ENCODE measurements at regions not wholly inside any gene's neighbourhood (a gene's known extent, or its start where the extent isn't known, plus 50 kb on each side); places are given as distances from the start of the nearest gene placed in this dataset.

DNA sequence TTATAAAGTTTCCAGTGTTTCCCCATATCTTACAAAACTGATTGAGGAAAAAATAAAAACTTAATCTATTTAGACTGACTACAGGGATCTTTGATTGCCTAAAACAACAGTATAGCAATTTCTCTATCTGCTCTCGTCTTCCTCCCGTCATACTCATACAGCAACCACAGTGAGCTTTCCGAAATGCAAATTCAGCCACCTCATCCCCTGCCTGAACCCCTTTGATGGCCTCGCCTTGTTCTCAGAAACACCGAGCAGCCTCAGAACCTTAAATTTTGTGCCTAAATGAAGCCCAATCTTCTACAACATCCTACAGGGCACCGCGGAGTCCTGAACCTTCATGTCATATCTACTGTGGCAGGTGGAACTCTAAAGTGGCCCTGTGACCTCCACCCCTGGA, 223.7 kb upstream of the TMEM132C start:
- Histone ChIP-seq H3K4me3 (ENCODE audit: low read depth, low read length) (no peak overlapping the region), H3K9me3 (ENCODE audit: control insufficient read depth, insufficient read depth, low read length) (no peaks in the 10 kb centered on the region), H3K36me3 (ENCODE audit: control insufficient read depth, insufficient read depth, low read length) (no peaks in the 10 kb centered on the region), H3K4me1 (ENCODE audit: control insufficient read depth, insufficient read depth, low read length) (no peaks in the 10 kb centered on the region), H3K27me3 (ENCODE audit: control insufficient read depth, insufficient read depth, low read length) (no peaks in the 10 kb centered on the region), H3K27ac (ENCODE audit: low read depth, low read length) (no peak overlapping the region)
- WGBS (ENCODE audit: insufficient coverage), result 97% methylated on average over 6 of the region's 7 CpGs
- no peak for DNase-seq (ENCODE audit: low read depth in 4 of 6, low spot score in 6 of 6)

DNA sequence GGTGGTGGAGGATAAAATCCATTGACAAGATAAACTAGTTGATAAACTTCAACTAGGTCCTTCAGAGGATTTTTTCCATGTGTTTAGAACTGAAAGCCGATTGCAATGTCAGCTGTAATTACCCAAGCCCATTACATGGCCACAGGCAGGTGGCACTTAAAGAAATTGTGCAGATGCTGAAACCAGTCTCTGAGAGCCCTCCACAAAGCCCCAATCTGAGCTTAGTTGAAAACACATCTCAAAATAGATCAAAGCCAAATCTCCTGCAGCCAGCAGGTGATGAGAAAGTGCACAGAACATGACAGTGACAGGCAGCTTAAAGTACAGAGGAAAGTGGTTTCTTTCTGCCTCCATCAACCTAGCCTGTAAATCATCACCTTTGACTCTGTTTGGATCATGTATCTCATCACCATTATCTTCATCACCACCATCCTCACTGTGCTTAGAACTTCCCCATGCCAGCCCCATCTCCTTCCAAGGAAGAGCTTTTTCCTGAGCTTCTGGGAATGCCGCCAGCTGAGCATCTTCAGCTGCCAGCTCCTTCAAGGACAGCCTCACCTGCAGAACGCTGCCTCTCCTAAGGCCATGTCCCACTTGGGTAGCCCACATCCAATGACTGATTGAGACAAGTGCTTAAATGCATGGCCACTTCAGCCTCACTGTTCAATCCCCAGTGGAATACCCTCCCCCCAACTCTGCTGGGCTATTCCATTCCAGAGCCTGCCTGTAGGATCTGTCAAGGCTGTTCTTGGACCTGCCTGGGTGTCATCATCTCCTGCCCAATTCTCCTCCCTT, 219.5 kb upstream of the TMEM132C start:
- no peaks in the 10 kb centered on the region for H3K36me3 ChIP-seq (ENCODE audit: control insufficient read depth, insufficient read depth, low read length)
- no peaks in the 10 kb centered on the region for H3K9me3 ChIP-seq (ENCODE audit: control insufficient read depth, insufficient read depth, low read length)
- H3K4me3 ChIP-seq (ENCODE audit: low read depth, low read length), result no peak overlapping the region
- no peak for DNase-seq (ENCODE audit: low read depth in 4 of 6, low spot score in 6 of 6)
- H3K4me1 ChIP-seq (ENCODE audit: control insufficient read depth, insufficient read depth, low read length), result no peaks in the 10 kb centered on the region
- 88% methylated on average over 3 of the region's 3 CpGs for WGBS (ENCODE audit: insufficient coverage)
- no peaks in the 10 kb centered on the region for H3K27me3 ChIP-seq (ENCODE audit: control insufficient read depth, insufficient read depth, low read length)
- no peak overlapping the region for H3K27ac ChIP-seq (ENCODE audit: low read depth, low read length)

DNA sequence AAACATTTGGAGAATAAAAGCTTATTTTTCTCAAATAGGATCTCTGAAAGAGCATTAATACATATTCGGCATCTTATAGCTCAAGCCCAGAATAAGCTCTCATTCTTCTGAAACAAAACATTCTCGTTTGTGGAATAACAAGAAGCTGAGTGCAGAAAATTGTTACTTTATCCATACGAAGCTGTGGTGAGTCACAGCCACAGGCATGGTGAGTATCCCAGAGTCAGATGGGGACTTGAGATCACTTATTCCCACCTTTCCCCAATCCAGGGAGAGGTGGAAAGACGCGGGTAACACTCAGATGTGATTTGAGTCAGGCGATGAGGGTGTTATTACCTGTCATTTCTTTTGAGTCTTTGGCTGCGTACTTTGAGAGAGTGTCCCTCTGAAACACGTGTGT, 214.6 kb upstream of the TMEM132C start:
- peaks cover 11% of the 10 kb centered on the region for H3K4me1 ChIP-seq (ENCODE audit: control insufficient read depth, insufficient read depth, low read length)
- H3K4me3 ChIP-seq (ENCODE audit: low read depth, low read length), result no peak overlapping the region
- 83% methylated on average over 3 of the region's 8 CpGs for WGBS (ENCODE audit: insufficient coverage)
- no peaks in the 10 kb centered on the region for H3K27me3 ChIP-seq (ENCODE audit: control insufficient read depth, insufficient read depth, low read length)
- no peaks in the 10 kb centered on the region for H3K9me3 ChIP-seq (ENCODE audit: control insufficient read depth, insufficient read depth, low read length)
- no peak for DNase-seq (ENCODE audit: low read depth in 4 of 6, low spot score in 6 of 6)
- H3K36me3 ChIP-seq (ENCODE audit: control insufficient read depth, insufficient read depth, low read length), result no peaks in the 10 kb centered on the region
- no peak overlapping the region for H3K27ac ChIP-seq (ENCODE audit: low read depth, low read length)

DNA sequence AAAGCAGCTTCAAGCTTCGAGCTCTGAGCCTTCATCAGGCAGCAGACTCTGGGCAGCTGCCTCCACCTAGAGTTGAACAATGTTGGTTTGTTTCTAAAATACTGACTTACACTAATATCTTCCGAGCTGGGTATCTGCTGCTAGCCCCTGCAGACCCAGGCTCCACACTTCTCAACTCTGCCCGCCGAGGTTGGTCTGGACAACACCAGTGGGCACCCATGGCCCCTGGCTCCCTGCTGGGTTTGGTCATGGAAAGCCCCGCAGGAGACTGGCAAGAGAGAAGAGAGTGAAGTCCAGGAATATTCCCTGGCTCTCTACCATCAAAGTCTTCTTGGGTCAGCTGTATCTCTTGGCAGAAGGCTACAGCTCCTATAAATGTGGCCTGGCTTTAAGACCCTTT, 214.2 kb upstream of the TMEM132C start:
- WGBS (ENCODE audit: insufficient coverage), result 100% methylated on average over 1 of the region's 5 CpGs
- Histone ChIP-seq H3K27me3 (ENCODE audit: control insufficient read depth, insufficient read depth, low read length) (no peaks in the 10 kb centered on the region), H3K4me1 (ENCODE audit: control insufficient read depth, insufficient read depth, low read length) (peaks cover 11% of the 10 kb centered on the region), H3K27ac (ENCODE audit: low read depth, low read length) (no peak overlapping the region), H3K9me3 (ENCODE audit: control insufficient read depth, insufficient read depth, low read length) (peaks cover 1% of the 10 kb centered on the region), H3K4me3 (ENCODE audit: low read depth, low read length) (no peak overlapping the region), H3K36me3 (ENCODE audit: control insufficient read depth, insufficient read depth, low read length) (no peaks in the 10 kb centered on the region)
- DNase-seq (ENCODE audit: low read depth in 4 of 6, low spot score in 6 of 6), result no peak

DNA sequence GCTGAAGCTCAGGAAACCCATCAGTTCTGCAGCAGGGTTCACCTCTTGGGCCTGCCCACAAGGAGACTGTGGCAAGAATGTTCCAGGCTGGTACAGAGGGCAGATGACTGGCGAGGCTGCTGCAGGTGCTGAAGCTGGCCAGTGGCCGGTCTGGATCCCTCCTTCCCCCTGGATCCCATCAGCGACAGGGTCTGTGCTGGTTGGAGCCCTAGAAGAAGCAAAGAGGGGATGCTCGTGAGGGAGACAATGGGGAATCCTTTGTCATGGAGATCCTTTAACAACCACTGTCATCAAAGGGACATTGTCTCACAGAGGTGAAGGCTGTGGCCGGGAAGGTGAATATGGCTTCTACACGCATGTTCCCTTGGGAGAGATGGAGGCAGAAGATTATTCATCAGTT, 211.4 kb upstream of the TMEM132C start:
- DNase-seq (ENCODE audit: low read depth in 4 of 6, low spot score in 6 of 6), result no peak
- Histone ChIP-seq H3K4me3 (ENCODE audit: low read depth, low read length) (no peak overlapping the region), H3K27me3 (ENCODE audit: control insufficient read depth, insufficient read depth, low read length) (no peaks in the 10 kb centered on the region), H3K9me3 (ENCODE audit: control insufficient read depth, insufficient read depth, low read length) (peaks cover 2% of the 10 kb centered on the region), H3K36me3 (ENCODE audit: control insufficient read depth, insufficient read depth, low read length) (no peaks in the 10 kb centered on the region), H3K27ac (ENCODE audit: low read depth, low read length) (no peak overlapping the region), H3K4me1 (ENCODE audit: control insufficient read depth, insufficient read depth, low read length) (peaks cover 11% of the 10 kb centered on the region)
- 92% methylated on average over 4 of the region's 6 CpGs for WGBS (ENCODE audit: insufficient coverage)

DNA sequence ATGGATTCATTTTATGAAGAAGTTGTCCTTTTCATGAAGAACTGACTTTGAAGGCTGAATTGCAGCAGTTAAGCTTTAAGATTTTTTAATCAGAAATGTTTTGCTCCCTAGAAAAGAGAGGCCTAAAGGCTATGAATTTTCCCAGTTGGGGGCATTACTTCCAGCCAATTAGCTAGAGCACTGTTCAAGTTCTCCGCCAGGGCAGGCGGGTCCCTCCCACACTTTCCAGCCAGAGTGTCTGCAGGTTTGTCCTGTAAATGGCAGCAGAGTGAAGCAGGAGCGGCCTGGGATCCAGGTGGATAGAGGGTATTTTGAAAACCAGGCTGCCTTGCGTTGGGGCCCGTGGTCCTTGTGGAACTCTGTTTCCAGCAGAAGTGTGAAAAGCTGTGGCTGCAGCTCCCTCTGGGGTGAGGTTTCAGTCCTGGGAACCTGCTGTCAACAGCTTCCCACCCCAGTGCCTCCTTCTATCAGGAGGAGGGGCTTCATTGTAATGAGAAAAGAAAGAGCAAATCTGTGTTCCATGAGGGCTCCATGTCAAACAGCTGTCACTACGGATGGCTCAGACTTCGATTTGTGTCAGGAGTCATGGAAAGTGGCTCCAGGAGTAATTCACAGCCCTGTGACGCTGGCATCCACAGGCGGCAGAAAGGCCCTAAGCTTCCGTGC, 210.7 kb upstream of the TMEM132C start:
- Histone ChIP-seq H3K27me3 (ENCODE audit: control insufficient read depth, insufficient read depth, low read length) (no peaks in the 10 kb centered on the region), H3K9me3 (ENCODE audit: control insufficient read depth, insufficient read depth, low read length) (peaks cover 2% of the 10 kb centered on the region), H3K36me3 (ENCODE audit: control insufficient read depth, insufficient read depth, low read length) (no peaks in the 10 kb centered on the region), H3K27ac (ENCODE audit: low read depth, low read length) (no peak overlapping the region), H3K4me1 (ENCODE audit: control insufficient read depth, insufficient read depth, low read length) (peaks cover 11% of the 10 kb centered on the region), H3K4me3 (ENCODE audit: low read depth, low read length) (no peak overlapping the region)
- WGBS (ENCODE audit: insufficient coverage), result 43% methylated on average over 9 of the region's 10 CpGs
- DNase-seq (ENCODE audit: low read depth in 4 of 6, low spot score in 6 of 6), result peak in 2 of 6 donors; percentile 24

DNA sequence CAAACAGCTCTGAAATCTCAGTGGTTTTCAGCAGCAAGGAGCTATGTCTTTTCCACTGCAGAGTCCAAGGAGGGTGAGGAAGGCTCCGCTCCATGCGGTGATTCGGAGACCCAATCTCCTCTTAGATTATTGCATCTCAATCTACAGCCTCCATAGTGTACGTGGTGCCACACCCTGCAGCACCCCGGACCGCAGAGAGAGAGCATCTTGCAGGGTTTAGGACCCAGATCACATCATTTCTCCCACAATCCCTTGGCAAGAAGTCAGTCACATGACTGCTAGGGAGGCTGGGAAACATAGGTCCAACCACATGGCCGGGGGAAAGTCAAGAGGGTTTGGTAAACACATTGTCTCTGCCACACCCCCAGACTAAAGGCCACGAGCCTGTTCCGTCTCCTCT, 209.4 kb upstream of the TMEM132C start:
- WGBS (ENCODE audit: insufficient coverage), result 94% methylated on average over 5 of the region's 9 CpGs
- no peaks in the 10 kb centered on the region for H3K36me3 ChIP-seq (ENCODE audit: control insufficient read depth, insufficient read depth, low read length)
- H3K27ac ChIP-seq (ENCODE audit: low read depth, low read length), result no peak overlapping the region
- no peaks in the 10 kb centered on the region for H3K27me3 ChIP-seq (ENCODE audit: control insufficient read depth, insufficient read depth, low read length)
- no peak overlapping the region for H3K4me3 ChIP-seq (ENCODE audit: low read depth, low read length)
- DNase-seq (ENCODE audit: low read depth in 4 of 6, low spot score in 6 of 6), result no peak
- H3K4me1 ChIP-seq (ENCODE audit: control insufficient read depth, insufficient read depth, low read length), result peaks cover 11% of the 10 kb centered on the region
- peaks cover 2% of the 10 kb centered on the region for H3K9me3 ChIP-seq (ENCODE audit: control insufficient read depth, insufficient read depth, low read length)

DNA sequence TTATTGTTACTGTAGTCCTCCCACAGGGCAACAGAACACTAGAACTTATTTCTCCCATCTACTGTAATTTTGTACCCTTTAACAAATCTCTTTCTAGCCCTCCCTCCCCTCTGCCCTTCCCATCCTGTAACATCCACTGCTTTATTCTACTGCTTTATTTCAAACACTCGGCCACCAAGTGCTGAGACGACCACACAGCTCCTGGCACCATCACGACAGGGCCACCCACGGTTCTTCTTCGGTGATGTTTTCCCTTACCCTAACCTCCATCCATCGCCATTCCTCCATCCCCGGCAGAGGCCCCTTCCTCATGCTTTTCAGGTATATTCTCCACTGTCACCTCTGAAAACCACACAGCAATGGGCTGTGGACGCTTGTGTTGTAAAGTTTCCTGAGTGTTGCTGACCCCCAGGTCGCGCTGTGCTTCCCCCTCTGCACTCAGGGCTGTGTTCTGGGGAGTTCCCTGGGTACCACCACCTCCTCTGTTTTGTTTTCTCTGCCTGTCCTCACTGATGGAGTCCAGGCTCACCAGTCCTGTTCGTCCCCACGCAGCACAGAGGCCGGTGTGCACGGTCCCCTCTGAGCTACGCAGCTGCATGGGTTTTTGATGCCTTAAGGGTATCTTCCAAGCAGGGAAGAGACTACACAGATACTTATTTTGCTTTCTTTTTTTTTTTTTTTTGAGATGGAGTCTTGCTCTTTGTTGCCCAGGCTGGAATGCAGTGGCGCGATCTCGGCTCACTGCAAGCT, 207.2 kb upstream of the TMEM132C start:
- DNase-seq (ENCODE audit: low read depth in 4 of 6, low spot score in 6 of 6), result no peak
- no peaks in the 10 kb centered on the region for H3K36me3 ChIP-seq (ENCODE audit: control insufficient read depth, insufficient read depth, low read length)
- 89% methylated on average over 12 of the region's 18 CpGs for WGBS (ENCODE audit: insufficient coverage)
- no peak overlapping the region for H3K4me3 ChIP-seq (ENCODE audit: low read depth, low read length)
- no peak overlapping the region for H3K27ac ChIP-seq (ENCODE audit: low read depth, low read length)
- no peaks in the 10 kb centered on the region for H3K27me3 ChIP-seq (ENCODE audit: control insufficient read depth, insufficient read depth, low read length)
- peaks cover 11% of the 10 kb centered on the region for H3K4me1 ChIP-seq (ENCODE audit: control insufficient read depth, insufficient read depth, low read length)
- peaks cover 2% of the 10 kb centered on the region for H3K9me3 ChIP-seq (ENCODE audit: control insufficient read depth, insufficient read depth, low read length)

DNA sequence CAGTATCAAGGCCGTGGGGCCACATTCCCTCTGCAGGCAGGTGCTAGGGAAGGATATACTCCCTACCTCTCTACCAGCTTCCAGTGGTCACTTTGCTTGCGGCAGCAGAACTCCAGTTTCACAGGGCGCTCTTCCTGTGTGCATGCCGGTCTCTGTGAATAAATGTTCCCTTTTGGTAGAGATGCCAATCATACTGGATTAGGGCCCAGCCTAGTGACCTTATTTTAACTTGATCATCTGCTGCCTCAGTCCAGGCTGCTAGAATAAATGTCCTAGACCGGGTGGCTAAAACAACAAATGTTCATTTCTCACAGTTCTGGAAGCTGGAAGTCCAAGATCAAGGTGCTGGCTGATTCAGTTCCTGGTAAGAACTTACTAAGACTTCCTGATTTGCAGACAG, 198.8 kb upstream of the TMEM132C start:
- Histone ChIP-seq H3K9me3 (ENCODE audit: control insufficient read depth, insufficient read depth, low read length) (no peaks in the 10 kb centered on the region), H3K4me1 (ENCODE audit: control insufficient read depth, insufficient read depth, low read length) (no peaks in the 10 kb centered on the region), H3K36me3 (ENCODE audit: control insufficient read depth, insufficient read depth, low read length) (no peaks in the 10 kb centered on the region), H3K27ac (ENCODE audit: low read depth, low read length) (no peak overlapping the region), H3K4me3 (ENCODE audit: low read depth, low read length) (no peak overlapping the region), H3K27me3 (ENCODE audit: control insufficient read depth, insufficient read depth, low read length) (no peaks in the 10 kb centered on the region)
- no peak for DNase-seq (ENCODE audit: low read depth in 4 of 6, low spot score in 6 of 6)
- WGBS (ENCODE audit: insufficient coverage), result 93% methylated on average over 5 of the region's 5 CpGs

Measured in spinal cord (tissue), 9 donors.